GM12878 (cell line): ENCODE measurements at regions not wholly inside any gene's neighbourhood (a gene's known extent, or its start where the extent isn't known, plus 50 kb on each side); places are given as distances from the start of the nearest gene placed in this dataset.

Experiments
- ATAC-seq: fragments of 200-7000 bp; cut with Tn5 transposase; 3 replicates; pipeline ENCODE4 v1.9.1; 2020; ENCODE audit warnings: mild to moderate bottlenecking, moderate library complexity
- BruUV-seq: library from RNA; stranded (reverse); fragments of 400-500 nt; replicated peaks from 2 replicates; lab custom pipeline; 2021; lab: Mats Ljungman, UMichigan
- CTCF ChIA-PET: fragments of 300-600 bp; sonication (Branson Sonifier 250); formaldehyde crosslinking; extraction: SDS; loops from one replicate; lab custom pipeline; 2021; ENCODE audit warnings: inconsistent platforms; lab: Yijun Ruan, JAX
- POLR2A ChIA-PET: fragments of 350-600 bp; formaldehyde crosslinking; extraction: SDS; loops from one replicate; lab custom pipeline; 2021; ENCODE audit warnings: inconsistent platforms; lab: Charles Lee
- RAD21 ChIA-PET: fragments of 300-600 bp; sonication (Branson Sonifier 250); formaldehyde crosslinking; loops from one replicate; lab custom pipeline; 2023; ENCODE audit warnings: antibody characterized with exemption; ENCODE audit not compliant: unreplicated experiment; lab: Charles Lee
- SMC1A ChIA-PET: fragments of 300-600 bp; sonication (Branson Sonifier 250); formaldehyde crosslinking; loops from one replicate; lab custom pipeline; 2023; ENCODE audit not compliant: unreplicated experiment, uncharacterized antibody; lab: Charles Lee
- DNase-seq: peaks from one replicate; pipeline ENCODE4 v3.0.0-alpha.2; 2011; ENCODE audit warnings: low read depth, low spot score
- FAIRE-seq: peaks from 3 replicates; lab custom pipeline; 2011; peaks lifted over from hg19 to GRCh38; lab: Jason Lieb, UNC
- H2AFZ ChIP-seq: 2 replicates; pipeline ENCODE4 v1.6.0; 2011; ENCODE audit warnings: low read depth, low read length, control low read depth; ENCODE audit not compliant: control insufficient read depth
- H3K27ac ChIP-seq: 2 replicates; pipeline ENCODE4 v1.5.1; 2011; ENCODE audit warnings: control low read depth; ENCODE audit not compliant: control insufficient read depth, insufficient read depth
- H3K27me3 ChIP-seq, 2 experiments: replicated peaks in 1 of 2; 2 replicates each; pipeline versions ENCODE4 v1.6.0 to v1.6.1; 2011; ENCODE audit warnings: low read length in 1 of 2; ENCODE audit not compliant: control insufficient read depth in 2 of 2, insufficient read depth in 2 of 2
- H3K36me3 ChIP-seq, 2 experiments: 2 replicates each; pipeline ENCODE4 v1.5.1; 2011; ENCODE audit warnings: low read length in 1 of 2; ENCODE audit not compliant: control insufficient read depth in 2 of 2, insufficient read depth in 2 of 2
- H3K4me1 ChIP-seq: 2 replicates; pipeline ENCODE4 v1.6.1; 2011; ENCODE audit warnings: mild to moderate bottlenecking, low read length, moderate library complexity, mixed read lengths; ENCODE audit not compliant: control insufficient read depth, insufficient read depth
- H3K4me2 ChIP-seq: 2 replicates; pipeline ENCODE4 v1.6.0; 2011; ENCODE audit warnings: control low read depth; ENCODE audit not compliant: control insufficient read depth, insufficient read depth
- H3K4me3 ChIP-seq: fragments of 200-600 bp; sonication (generic); 2 replicates; pipeline ENCODE4 v1.5.1; 2016
- H3K79me2 ChIP-seq: 2 replicates; pipeline ENCODE4 v1.6.0; 2011; ENCODE audit warnings: low read length; ENCODE audit not compliant: control insufficient read depth, insufficient read depth
- H3K9ac ChIP-seq: 2 replicates; pipeline ENCODE4 v1.8.0; 2011; ENCODE audit warnings: low read length, control low read depth, mixed read lengths; ENCODE audit not compliant: control insufficient read depth, insufficient read depth
- H3K9me3 ChIP-seq: replicated peaks from 3 replicates; pipeline ENCODE4 v1.5.1; 2011; ENCODE audit warnings: mild to moderate bottlenecking, low read length; ENCODE audit not compliant: control insufficient read depth, insufficient read depth
- H4K20me1 ChIP-seq: 2 replicates; pipeline ENCODE4 v1.6.0; 2011; ENCODE audit not compliant: control insufficient read depth, insufficient read depth
- BCLAF1 ChIP-seq: fragments of 450-650 bp; IDR thresholded peaks from 2 replicates; pipeline ENCODE4 v1.6.1; 2017; ENCODE audit warnings: antibody characterized with exemption, mild to moderate bottlenecking, moderate library complexity
- CREM ChIP-seq: IDR thresholded peaks from 2 replicates; pipeline ENCODE4 v1.6.1; 2014; ENCODE audit warnings: antibody characterized with exemption, low read depth
- CTCF ChIP-seq, 3 experiments: IDR thresholded peaks in 2 of 3; conservative IDR thresholded peaks in 1 of 3; 2 replicates each; pipeline ENCODE4 v1.5.1; 2011; ENCODE audit warnings: low read depth in 3 of 3, low read length in 3 of 3, mild to moderate bottlenecking in 3 of 3, control low read depth in 2 of 3, moderate library complexity in 2 of 3, inconsistent platforms in 1 of 3, mixed read lengths in 1 of 3; ENCODE audit not compliant: control insufficient read depth in 2 of 3, insufficient read depth in 1 of 3; ENCODE audit errors: extremely low read depth in 1 of 3
- EP300 ChIP-seq, 2 experiments: fragments of 150-350 bp in 1 of 2; IDR thresholded peaks; 2 replicates each; pipeline ENCODE4 v1.6.1; 2011 to 2012; ENCODE audit warnings: low read depth in 2 of 2, low read length in 2 of 2, borderline replicate concordance in 1 of 2, improper control_type of control experiment in 1 of 2, inconsistent platforms in 1 of 2; ENCODE audit not compliant: control insufficient read depth in 1 of 2
- FOS ChIP-seq: IDR thresholded peaks from 3 replicates; pipeline ENCODE4 v1.6.1; 2011; ENCODE audit warnings: borderline replicate concordance; ENCODE audit not compliant: insufficient read length; ENCODE audit errors: extremely low read depth
- HDAC6 ChIP-seq: fragments of 200-600 bp; sonication (generic); IDR thresholded peaks from one replicate; pipeline ENCODE4 v1.8.0; 2017; ENCODE audit warnings: antibody characterized with exemption; ENCODE audit not compliant: unreplicated experiment
- LARP7 ChIP-seq: fragments of 450-650 bp; IDR thresholded peaks from 2 replicates; pipeline ENCODE4 v1.6.1; 2017; ENCODE audit warnings: mild to moderate bottlenecking
- PAX5 ChIP-seq: IDR thresholded peaks from 2 replicates; pipeline ENCODE4 v1.6.1; 2011; ENCODE audit warnings: low read depth, low read length, borderline replicate concordance
- PBX3 ChIP-seq: IDR thresholded peaks from 2 replicates; pipeline ENCODE4 v1.6.1; 2011; ENCODE audit warnings: mild to moderate bottlenecking, low read depth, low read length, moderate library complexity; ENCODE audit not compliant: insufficient replicate concordance
- PKNOX1 ChIP-seq: fragments of 450-650 bp; IDR thresholded peaks from 2 replicates; pipeline ENCODE4 v1.6.1; 2016; ENCODE audit warnings: mild to moderate bottlenecking
- PML ChIP-seq: IDR thresholded peaks from 2 replicates; pipeline ENCODE4 v1.6.1; 2012; ENCODE audit warnings: low read length, inconsistent platforms
- RB1 ChIP-seq: fragments of 450-650 bp; formaldehyde crosslinking; IDR thresholded peaks from 2 replicates; pipeline ENCODE4 v1.6.1; 2017; ENCODE audit warnings: mild to moderate bottlenecking, borderline replicate concordance
- ZBTB4 ChIP-seq: fragments of 450-650 bp; formaldehyde crosslinking; IDR thresholded peaks from 2 replicates; pipeline ENCODE4 v1.4.0; 2022; ENCODE audit warnings: mild to moderate bottlenecking, moderate library complexity
- ZNF274 ChIP-seq: IDR thresholded peaks from one replicate; pipeline ENCODE4 v1.8.0; 2011; ENCODE audit not compliant: insufficient read length, insufficient read depth
- WGBS: methylation state at CpG from one replicate; pipeline ENCODE4 v1.1.6; 2016; ENCODE audit warnings: low lambda C conversion rate; ENCODE audit not compliant: insufficient replicate concordance, insufficient coverage; ENCODE audit errors: missing lambda C conversion rate; 5-methylcytosine and 5-hydroxymethylcytosine counted together
- in situ Hi-C: fragments of 300-500 bp; cut with MboI; formaldehyde crosslinking; loops from 9 replicates; pipeline ENCODE4 v1.14.3; 2018; ENCODE audit warnings: mixed read lengths
- intact Hi-C: fragments of 100-400 bp; cut with micrococcal nuclease; formaldehyde crosslinking; loops from one replicate; pipeline ENCODE4 v1.14.2; 2022; ENCODE audit not compliant: unreplicated experiment

GRCh38 chr4:163790231-163790630, 295.7 kb downstream of the TMA16 start:
- FAIRE-seq, result no peak

More at GRCh38 chr4:163790231-163790630, 295.7 kb downstream of the TMA16 start:
- H2AFZ ChIP-seq, result no peak overlapping the region
- intact Hi-C loops (no loop called here), in situ Hi-C loops (no loop called here)
- POLR2A ChIA-PET, result no interaction called here
- no peaks in the 10 kb centered on the region for H3K36me3 ChIP-seq
- DNase-seq, result no peak
- H3K27me3 ChIP-seq, result no peaks in the 10 kb centered on the region
- TF ChIP-seq PKNOX1 (no peak), FOS (no peak), CTCF (IDR thresholded peaks at IDR 0.05 in 2 of 3, conservative IDR thresholded peaks at IDR 0.05 in 1 of 3; ENCODE audit: control insufficient read depth in 2 of 3, extremely low read depth in 1 of 3, insufficient read depth in 1 of 3, low read depth in 3 of 3, low read length in 3 of 3) (no peak), BCLAF1 (no peak), CREM (no peak), PML (no peak), PAX5 (no peak), PBX3 (no peak), RB1 (no peak), LARP7 (no peak), ZBTB4 (no peak), ZNF274 (no peak), EP300 (IDR thresholded peaks at IDR 0.05; ENCODE audit: borderline replicate concordance in 1 of 2, control insufficient read depth in 1 of 2, low read depth in 2 of 2, low read length in 2 of 2) (no peak), HDAC6 (no peak)
- SMC1A ChIA-PET, result interaction anchor here (1.3 kb wide), 1 partner anchor 110 kb away, joined by 3 read pairs; no protein-coding TSS in a partner anchor
- no peaks in the 10 kb centered on the region for H3K9me3 ChIP-seq
- ATAC-seq, result no peak
- no peak overlapping the region for H3K27ac ChIP-seq
- WGBS, result 45% methylated on average over 3 of the region's 3 CpGs
- RAD21 ChIA-PET, result no interaction called here
- CTCF ChIA-PET, result no interaction called here
- no peak overlapping the region for H3K4me3 ChIP-seq
- H3K9ac ChIP-seq, result no peak overlapping the region
- no peaks in the 10 kb centered on the region for H4K20me1 ChIP-seq
- H3K4me1 ChIP-seq, result no peaks in the 10 kb centered on the region
- no peak overlapping the region for H3K4me2 ChIP-seq
- H3K79me2 ChIP-seq, result no peaks in the 10 kb centered on the region
- BruUV-seq, result no TSS peak
